Liver (tissue), 8 donors: ENCODE measurements at regions not wholly inside any gene's neighbourhood (a gene's known extent, or its start where the extent isn't known, plus 50 kb on each side); places are given as distances from the start of the nearest gene placed in this dataset.

ENCODE experiments used
- DNase-seq: peaks from one replicate; pipeline ENCODE4 v3.0.0-alpha.2; 2017; ENCODE audit warnings: low spot score
- H3K27ac ChIP-seq, 2 donors: one replicate each; pipeline ENCODE4 v1.7.0; 2013; ENCODE audit warnings: inconsistent platforms in 2 of 2, low read length in 2 of 2, control low read depth in 1 of 2, low read depth in 1 of 2, mild to moderate bottlenecking in 1 of 2
- H3K27me3 ChIP-seq, 4 donors: one replicate each; pipeline versions ENCODE4 v1.6.1 to v1.7.0; 2013; ENCODE audit warnings: low read length in 3 of 4, inconsistent platforms in 1 of 4, mild to moderate bottlenecking in 1 of 4, moderate library complexity in 1 of 4; ENCODE audit not compliant: control insufficient read depth in 4 of 4, insufficient read depth in 4 of 4
- H3K36me3 ChIP-seq, 4 donors: one replicate each; pipeline versions ENCODE4 v1.6.1 to v1.7.0; 2013; ENCODE audit warnings: low read length in 3 of 4, mild to moderate bottlenecking in 3 of 4, low read depth in 1 of 4, moderate library complexity in 1 of 4; ENCODE audit not compliant: control insufficient read depth in 4 of 4, insufficient read depth in 3 of 4
- H3K4me1 ChIP-seq, 4 donors: one replicate each; pipeline versions ENCODE4 v1.6.1 to v1.7.0; 2013; ENCODE audit warnings: low read length in 3 of 4, mild to moderate bottlenecking in 3 of 4, moderate library complexity in 1 of 4; ENCODE audit not compliant: control insufficient read depth in 4 of 4, insufficient read depth in 4 of 4
- H3K4me3 ChIP-seq, 3 donors: one replicate each; pipeline versions ENCODE4 v1.6.1 to v1.7.0; 2013; ENCODE audit warnings: low read length in 3 of 3, control low read depth in 1 of 3, low read depth in 1 of 3, mild to moderate bottlenecking in 1 of 3
- H3K9ac ChIP-seq, 2 donors: one replicate each; pipeline ENCODE4 v1.7.0; 2013; ENCODE audit warnings: low read length in 2 of 2, mild to moderate bottlenecking in 2 of 2, moderate library complexity in 2 of 2, control low read depth in 1 of 2, low read depth in 1 of 2
- H3K9me3 ChIP-seq, 4 donors: one replicate each; pipeline versions ENCODE4 v1.6.1 to v1.7.0; 2013; ENCODE audit warnings: low read length in 3 of 4; ENCODE audit not compliant: control insufficient read depth in 4 of 4
- EGR1 ChIP-seq, 2 donors: IDR thresholded peaks; 2 replicates each; pipeline ENCODE4 v1.6.1; 2016 to 2018; ENCODE audit warnings: antibody characterized with exemption in 2 of 2, low read depth in 2 of 2
- FOXA1 ChIP-seq: IDR thresholded peaks from 2 replicates; pipeline ENCODE4 v1.6.1; 2016; ENCODE audit warnings: antibody characterized with exemption
- FOXA2 ChIP-seq: IDR thresholded peaks from 2 replicates; pipeline ENCODE4 v1.6.1; 2016; ENCODE audit warnings: antibody characterized with exemption
- HNF4A ChIP-seq, 2 donors: conservative IDR thresholded peaks; 2 replicates each; pipeline ENCODE4 v1.6.1; 2016; ENCODE audit warnings: antibody characterized with exemption in 2 of 2, mild to moderate bottlenecking in 2 of 2
- HNF4G ChIP-seq: IDR thresholded peaks from 2 replicates; pipeline ENCODE4 v1.6.1; 2016; ENCODE audit warnings: antibody characterized with exemption
- JUND ChIP-seq, 2 donors: IDR thresholded peaks; 2 replicates each; pipeline ENCODE4 v1.6.1; 2016; ENCODE audit warnings: antibody characterized with exemption in 2 of 2
- NR2F2 ChIP-seq: IDR thresholded peaks from 2 replicates; pipeline ENCODE4 v1.6.1; 2016; ENCODE audit warnings: antibody characterized with exemption
- RAD21 ChIP-seq, 2 donors: IDR thresholded peaks; 2 replicates each; pipeline ENCODE4 v1.6.1; 2016; ENCODE audit warnings: antibody characterized with exemption in 2 of 2, mild to moderate bottlenecking in 2 of 2
- SP1 ChIP-seq: IDR thresholded peaks from 2 replicates; pipeline ENCODE4 v1.6.1; 2018; ENCODE audit warnings: antibody characterized with exemption, mild to moderate bottlenecking
- TAF1 ChIP-seq: conservative IDR thresholded peaks from 2 replicates; pipeline ENCODE4 v1.6.1; 2016; ENCODE audit warnings: antibody characterized with exemption, mild to moderate bottlenecking
- YY1 ChIP-seq: IDR thresholded peaks from 2 replicates; pipeline ENCODE4 v1.6.1; 2016; ENCODE audit warnings: antibody characterized with exemption, mild to moderate bottlenecking
- WGBS: extraction: QIAGEN DNeasy Blood & Tissue Kit; methylation state at CpG from one replicate; pipeline ENCODE4 v1.1.7; 2013; 5-methylcytosine and 5-hydroxymethylcytosine counted together
- TF ChIP-seq, protein P1 (sequence below): IDR thresholded peaks from 2 replicates; pipeline ENCODE4 v1.6.1; 2016; ENCODE audit warnings: antibody characterized with exemption
- TF ChIP-seq, protein P2 (sequence below): IDR thresholded peaks from 2 replicates; pipeline ENCODE4 v1.6.1; 2016; ENCODE audit warnings: antibody characterized with exemption, mild to moderate bottlenecking
- TF ChIP-seq, protein P3 (sequence below): IDR thresholded peaks from 2 replicates; pipeline ENCODE4 v1.6.1; 2016; ENCODE audit warnings: antibody characterized with exemption
- TF ChIP-seq, protein P4 (sequence below): IDR thresholded peaks from 2 replicates; pipeline ENCODE4 v1.6.1; 2016; ENCODE audit warnings: antibody characterized with exemption
- TF ChIP-seq, protein P5 (sequence below): fragments of 150-350 bp; IDR thresholded peaks from 2 replicates; pipeline ENCODE4 v1.5.1; 2017; ENCODE audit warnings: improper control_type of control experiment, low read depth, low read length; ENCODE audit not compliant: missing input control
- donor health status: healthy.
- donor health status: healthy.
- donor health status: healthy.
- donor health status: healthy.
- donor health status: healthy.

DNA sequence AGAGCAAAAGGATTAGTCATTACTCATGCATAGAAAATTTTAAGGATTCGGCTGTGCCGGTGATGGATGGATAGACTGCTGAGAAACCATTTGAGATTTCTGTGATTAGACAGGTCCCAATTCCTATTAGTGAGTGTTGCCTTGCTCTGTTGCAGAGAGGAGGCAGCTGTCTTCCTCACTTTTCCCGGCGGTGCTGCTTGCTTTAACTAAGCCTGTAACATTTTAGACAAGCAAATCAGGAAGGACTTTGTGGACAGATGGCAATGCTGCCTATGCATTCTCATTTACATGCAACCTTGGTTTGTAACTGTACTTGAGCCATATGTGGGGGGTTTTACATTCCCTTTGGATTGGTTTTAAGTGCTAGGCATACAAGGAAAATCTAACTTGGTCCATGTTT is 1176.3 kb downstream of the CDH18 start:
- Histone ChIP-seq H3K9ac (no peak overlapping the region), H3K27ac (no peak overlapping the region), H3K4me3 (no peak overlapping the region), H3K27me3 (no peaks in the 10 kb centered on the region), H3K4me1 (no peaks in the 10 kb centered on the region), H3K36me3 (no peaks in the 10 kb centered on the region), H3K9me3 (no peaks in the 10 kb centered on the region)
- no peak for DNase-seq
- TF ChIP-seq, protein P1, sequence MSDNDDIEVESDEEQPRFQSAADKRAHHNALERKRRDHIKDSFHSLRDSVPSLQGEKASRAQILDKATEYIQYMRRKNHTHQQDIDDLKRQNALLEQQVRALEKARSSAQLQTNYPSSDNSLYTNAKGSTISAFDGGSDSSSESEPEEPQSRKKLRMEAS, result no peak
- TF ChIP-seq FOXA2 (no peak), HNF4A (conservative IDR thresholded peaks at IDR 0.05) (no peak), NR2F2 (no peak), RAD21 (IDR thresholded peaks at IDR 0.05) (no peak), EGR1 (IDR thresholded peaks at IDR 0.05; ENCODE audit: low read depth in 2 of 2) (no peak), JUND (IDR thresholded peaks at IDR 0.05) (no peak), HNF4G (no peak)
- TF ChIP-seq, protein P2, sequence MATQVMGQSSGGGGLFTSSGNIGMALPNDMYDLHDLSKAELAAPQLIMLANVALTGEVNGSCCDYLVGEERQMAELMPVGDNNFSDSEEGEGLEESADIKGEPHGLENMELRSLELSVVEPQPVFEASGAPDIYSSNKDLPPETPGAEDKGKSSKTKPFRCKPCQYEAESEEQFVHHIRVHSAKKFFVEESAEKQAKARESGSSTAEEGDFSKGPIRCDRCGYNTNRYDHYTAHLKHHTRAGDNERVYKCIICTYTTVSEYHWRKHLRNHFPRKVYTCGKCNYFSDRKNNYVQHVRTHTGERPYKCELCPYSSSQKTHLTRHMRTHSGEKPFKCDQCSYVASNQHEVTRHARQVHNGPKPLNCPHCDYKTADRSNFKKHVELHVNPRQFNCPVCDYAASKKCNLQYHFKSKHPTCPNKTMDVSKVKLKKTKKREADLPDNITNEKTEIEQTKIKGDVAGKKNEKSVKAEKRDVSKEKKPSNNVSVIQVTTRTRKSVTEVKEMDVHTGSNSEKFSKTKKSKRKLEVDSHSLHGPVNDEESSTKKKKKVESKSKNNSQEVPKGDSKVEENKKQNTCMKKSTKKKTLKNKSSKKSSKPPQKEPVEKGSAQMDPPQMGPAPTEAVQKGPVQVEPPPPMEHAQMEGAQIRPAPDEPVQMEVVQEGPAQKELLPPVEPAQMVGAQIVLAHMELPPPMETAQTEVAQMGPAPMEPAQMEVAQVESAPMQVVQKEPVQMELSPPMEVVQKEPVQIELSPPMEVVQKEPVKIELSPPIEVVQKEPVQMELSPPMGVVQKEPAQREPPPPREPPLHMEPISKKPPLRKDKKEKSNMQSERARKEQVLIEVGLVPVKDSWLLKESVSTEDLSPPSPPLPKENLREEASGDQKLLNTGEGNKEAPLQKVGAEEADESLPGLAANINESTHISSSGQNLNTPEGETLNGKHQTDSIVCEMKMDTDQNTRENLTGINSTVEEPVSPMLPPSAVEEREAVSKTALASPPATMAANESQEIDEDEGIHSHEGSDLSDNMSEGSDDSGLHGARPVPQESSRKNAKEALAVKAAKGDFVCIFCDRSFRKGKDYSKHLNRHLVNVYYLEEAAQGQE, result no peak
- TF ChIP-seq, protein P3, sequence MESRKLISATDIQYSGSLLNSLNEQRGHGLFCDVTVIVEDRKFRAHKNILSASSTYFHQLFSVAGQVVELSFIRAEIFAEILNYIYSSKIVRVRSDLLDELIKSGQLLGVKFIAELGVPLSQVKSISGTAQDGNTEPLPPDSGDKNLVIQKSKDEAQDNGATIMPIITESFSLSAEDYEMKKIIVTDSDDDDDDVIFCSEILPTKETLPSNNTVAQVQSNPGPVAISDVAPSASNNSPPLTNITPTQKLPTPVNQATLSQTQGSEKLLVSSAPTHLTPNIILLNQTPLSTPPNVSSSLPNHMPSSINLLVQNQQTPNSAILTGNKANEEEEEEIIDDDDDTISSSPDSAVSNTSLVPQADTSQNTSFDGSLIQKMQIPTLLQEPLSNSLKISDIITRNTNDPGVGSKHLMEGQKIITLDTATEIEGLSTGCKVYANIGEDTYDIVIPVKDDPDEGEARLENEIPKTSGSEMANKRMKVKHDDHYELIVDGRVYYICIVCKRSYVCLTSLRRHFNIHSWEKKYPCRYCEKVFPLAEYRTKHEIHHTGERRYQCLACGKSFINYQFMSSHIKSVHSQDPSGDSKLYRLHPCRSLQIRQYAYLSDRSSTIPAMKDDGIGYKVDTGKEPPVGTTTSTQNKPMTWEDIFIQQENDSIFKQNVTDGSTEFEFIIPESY, result no peak
- TF ChIP-seq, protein P4, sequence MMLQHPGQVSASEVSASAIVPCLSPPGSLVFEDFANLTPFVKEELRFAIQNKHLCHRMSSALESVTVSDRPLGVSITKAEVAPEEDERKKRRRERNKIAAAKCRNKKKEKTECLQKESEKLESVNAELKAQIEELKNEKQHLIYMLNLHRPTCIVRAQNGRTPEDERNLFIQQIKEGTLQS, result no peak
- TF ChIP-seq, protein P5, sequence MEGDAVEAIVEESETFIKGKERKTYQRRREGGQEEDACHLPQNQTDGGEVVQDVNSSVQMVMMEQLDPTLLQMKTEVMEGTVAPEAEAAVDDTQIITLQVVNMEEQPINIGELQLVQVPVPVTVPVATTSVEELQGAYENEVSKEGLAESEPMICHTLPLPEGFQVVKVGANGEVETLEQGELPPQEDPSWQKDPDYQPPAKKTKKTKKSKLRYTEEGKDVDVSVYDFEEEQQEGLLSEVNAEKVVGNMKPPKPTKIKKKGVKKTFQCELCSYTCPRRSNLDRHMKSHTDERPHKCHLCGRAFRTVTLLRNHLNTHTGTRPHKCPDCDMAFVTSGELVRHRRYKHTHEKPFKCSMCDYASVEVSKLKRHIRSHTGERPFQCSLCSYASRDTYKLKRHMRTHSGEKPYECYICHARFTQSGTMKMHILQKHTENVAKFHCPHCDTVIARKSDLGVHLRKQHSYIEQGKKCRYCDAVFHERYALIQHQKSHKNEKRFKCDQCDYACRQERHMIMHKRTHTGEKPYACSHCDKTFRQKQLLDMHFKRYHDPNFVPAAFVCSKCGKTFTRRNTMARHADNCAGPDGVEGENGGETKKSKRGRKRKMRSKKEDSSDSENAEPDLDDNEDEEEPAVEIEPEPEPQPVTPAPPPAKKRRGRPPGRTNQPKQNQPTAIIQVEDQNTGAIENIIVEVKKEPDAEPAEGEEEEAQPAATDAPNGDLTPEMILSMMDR, result no peak
- WGBS, result 68% methylated on average over 4 of the region's 4 CpGs

DNA sequence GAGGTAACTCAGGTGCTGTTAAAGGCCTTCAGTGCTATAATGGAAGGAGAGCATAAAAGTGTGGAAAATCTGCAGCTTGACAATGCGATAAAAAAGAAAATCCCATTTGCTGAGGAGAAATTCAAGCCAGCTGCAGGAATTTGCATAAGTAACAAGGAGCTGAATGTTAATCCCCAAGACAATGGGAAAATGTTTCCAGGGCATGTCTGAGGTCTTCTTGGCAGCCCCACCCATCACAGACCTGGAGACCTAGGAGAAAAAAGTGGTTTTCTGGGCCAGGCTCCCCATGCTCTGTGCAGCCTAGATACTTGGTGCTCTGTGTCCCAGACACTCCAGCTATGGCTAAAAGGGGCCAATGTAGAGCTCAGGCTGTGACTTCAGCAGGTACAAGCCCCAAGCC is 1159.6 kb downstream of the CDH18 start:
- Histone ChIP-seq H3K27me3 (no peaks in the 10 kb centered on the region), H3K4me1 (no peaks in the 10 kb centered on the region), H3K4me3 (no peak overlapping the region), H3K9me3 (no peaks in the 10 kb centered on the region), H3K27ac (no peak overlapping the region), H3K9ac (no peak overlapping the region), H3K36me3 (no peaks in the 10 kb centered on the region)
- TF ChIP-seq, protein P1, result no peak
- no peak for TF ChIP-seq FOXA1
- TF ChIP-seq, protein P4, result no peak
- TF ChIP-seq, protein P2, result no peak
- TF ChIP-seq YY1, result no peak
- TF ChIP-seq SP1, result no peak
- TF ChIP-seq FOXA2, result no peak
- no peak for TF ChIP-seq TAF1
- no peak for TF ChIP-seq JUND (IDR thresholded peaks at IDR 0.05)
- TF ChIP-seq HNF4G, result no peak
- TF ChIP-seq HNF4A (conservative IDR thresholded peaks at IDR 0.05), result no peak
- DNase-seq, result no peak
- WGBS, result 90% methylated on average over 1 of the region's 1 CpG
